Glutamatergic neuron (in vitro differentiated cells): ENCODE measurements at regions not wholly inside any gene's neighbourhood (a gene's known extent, or its start where the extent isn't known, plus 50 kb on each side); places are given as distances from the start of the nearest gene placed in this dataset.

Experiments used
- DNase-seq: peaks from one replicate; pipeline ENCODE4 v3.0.0; 2022
- H3K27ac Mint-ChIP-seq: one replicate; pipeline ENCODE4 v1.8.0; 2020; ENCODE audit warnings: mild to moderate bottlenecking, mixed read lengths, inconsistent platforms; ENCODE audit not compliant: unreplicated experiment
- H3K27me3 Mint-ChIP-seq: one replicate; pipeline ENCODE4 v1.8.0; 2020; ENCODE audit warnings: mild to moderate bottlenecking, moderate library complexity, mixed read lengths, inconsistent platforms; ENCODE audit not compliant: unreplicated experiment
- H3K36me3 Mint-ChIP-seq: one replicate; pipeline ENCODE4 v1.8.0; 2020; ENCODE audit warnings: mild to moderate bottlenecking, mixed read lengths, inconsistent platforms; ENCODE audit not compliant: unreplicated experiment
- H3K4me1 Mint-ChIP-seq: one replicate; pipeline ENCODE4 v1.8.0; 2020; ENCODE audit warnings: mild to moderate bottlenecking, low read depth, mixed read lengths, inconsistent platforms; ENCODE audit not compliant: unreplicated experiment
- H3K4me3 Mint-ChIP-seq: one replicate; pipeline ENCODE4 v1.8.0; 2020; ENCODE audit warnings: mild to moderate bottlenecking, mixed read lengths, inconsistent platforms; ENCODE audit not compliant: unreplicated experiment
- H3K9me3 Mint-ChIP-seq: one replicate; pipeline ENCODE4 v1.8.0; 2020; ENCODE audit warnings: mild to moderate bottlenecking, moderate library complexity, mixed read lengths, inconsistent platforms; ENCODE audit not compliant: unreplicated experiment
- CTCF ChIP-seq: fragments of 200-600 bp; sonication (generic); IDR thresholded peaks from one replicate; pipeline ENCODE4 v1.5.0; 2021; ENCODE audit not compliant: partially characterized antibody, unreplicated experiment

GRCh38 chr9:73775757-73776156, 624.1 kb downstream of the ANXA1 start:
- DNase-seq = no peak
- H3K27me3 Mint-ChIP-seq = no peaks in the 10 kb centered on the region
- H3K4me3 Mint-ChIP-seq = no peak overlapping the region
- no peaks in the 10 kb centered on the region for H3K9me3 Mint-ChIP-seq
- H3K4me1 Mint-ChIP-seq = no peaks in the 10 kb centered on the region
- TF ChIP-seq CTCF = no peak
- H3K36me3 Mint-ChIP-seq = no peaks in the 10 kb centered on the region
- no peak overlapping the region for H3K27ac Mint-ChIP-seq

GRCh38 chr9:73780916-73781315, 629.3 kb downstream of the ANXA1 start:
- TF ChIP-seq CTCF = no peak
- H3K9me3 Mint-ChIP-seq = peaks cover 2% of the 10 kb centered on the region
- H3K4me1 Mint-ChIP-seq = no peaks in the 10 kb centered on the region

GRCh38 chr9:73782166-73782565, 630.5 kb downstream of the ANXA1 start:
- no peak for DNase-seq
- Mint-ChIP-seq H3K27me3 (peaks cover 2% of the 10 kb centered on the region), H3K9me3 (peaks cover 2% of the 10 kb centered on the region), H3K27ac (no peak overlapping the region), H3K4me1 (no peaks in the 10 kb centered on the region), H3K4me3 (no peak overlapping the region), H3K36me3 (no peaks in the 10 kb centered on the region)
- no peak for TF ChIP-seq CTCF

More at GRCh38 chr9:73780916-73781315, 629.3 kb downstream of the ANXA1 start:
- no peak overlapping the region for H3K27ac Mint-ChIP-seq
- H3K27me3 Mint-ChIP-seq = peaks cover 2% of the 10 kb centered on the region
- no peak for DNase-seq
- H3K4me3 Mint-ChIP-seq = no peak overlapping the region
- no peaks in the 10 kb centered on the region for H3K36me3 Mint-ChIP-seq

- no peak overlapping the region for H3K4me3 Mint-ChIP-seq
- H3K9me3 Mint-ChIP-seq = no peaks in the 10 kb centered on the region
- H3K27ac Mint-ChIP-seq = no peak overlapping the region
- H3K4me1 Mint-ChIP-seq = no peaks in the 10 kb centered on the region
- no peaks in the 10 kb centered on the region for H3K27me3 Mint-ChIP-seq
- no peaks in the 10 kb centered on the region for H3K36me3 Mint-ChIP-seq
- no peak for TF ChIP-seq CTCF
- DNase-seq = no peak
Measured at GRCh38 chr9:73799446-73799845, 647.8 kb downstream of the ANXA1 start.

- Mint-ChIP-seq H3K36me3 (no peaks in the 10 kb centered on the region), H3K4me3 (no peak overlapping the region), H3K27me3 (no peaks in the 10 kb centered on the region), H3K4me1 (no peaks in the 10 kb centered on the region), H3K9me3 (no peaks in the 10 kb centered on the region), H3K27ac (no peak overlapping the region)
- no peak for TF ChIP-seq CTCF
- no peak for DNase-seq
Measured at GRCh38 chr9:73805111-73805510, 653.4 kb downstream of the ANXA1 start.
